HCEC 1CT (cell line): ENCODE measurements at regions not wholly inside any gene's neighbourhood (a gene's known extent, or its start where the extent isn't known, plus 50 kb on each side); places are given as distances from the start of the nearest gene placed in this dataset.
"Not testable (repeated sequence)": the region's sequence is repeated elsewhere in the genome, so short reads cannot be mapped to it uniquely, and the experiment has no call there.

Source experiments
- DNase-seq: peaks from one replicate; pipeline ENCODE4 v3.0.0-alpha.2; 2017

DNA sequence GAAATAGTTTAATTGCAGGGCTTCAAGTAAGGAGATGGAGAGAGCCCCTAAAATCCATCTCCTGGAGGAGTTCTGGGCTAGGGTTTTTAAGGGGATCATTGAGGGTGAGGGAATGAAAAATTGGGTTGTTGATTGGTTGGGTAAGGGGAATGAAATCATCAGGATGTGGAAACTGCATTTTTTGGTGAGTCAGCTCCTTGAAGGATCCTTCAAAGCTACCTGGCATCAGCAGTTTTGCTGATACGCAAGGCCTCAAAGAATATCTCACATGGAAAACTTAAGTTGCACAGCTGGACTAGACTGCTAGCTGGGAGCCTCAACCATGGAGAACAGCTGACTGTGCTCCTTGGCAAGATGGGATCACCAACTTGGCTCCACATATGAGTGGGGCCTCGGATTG is 136.7 kb downstream of the FGF10 start:
- DNase-seq = no peak

DNA sequence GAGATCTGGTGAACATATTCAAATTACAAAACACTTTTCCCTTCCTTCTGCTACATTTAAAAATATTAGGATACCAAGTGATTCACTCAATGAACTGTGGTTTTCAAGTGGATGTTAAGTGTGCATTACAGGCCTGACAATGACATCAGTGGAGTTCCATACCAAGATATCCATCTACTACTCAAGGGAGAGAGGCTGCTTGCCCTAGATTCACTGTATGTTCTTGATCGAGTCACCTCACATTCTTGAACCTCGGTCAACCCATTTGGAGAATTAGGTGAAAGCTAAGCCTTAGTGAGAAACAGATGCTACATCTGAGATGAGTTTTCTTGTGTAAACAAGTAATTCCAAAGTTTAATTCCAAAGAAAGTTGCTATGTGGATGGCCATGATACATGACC is 142.2 kb downstream of the FGF10 start:
- no peak for DNase-seq

GRCh38 chr5:44245935-44246334 is 143.3 kb downstream of the FGF10 start:
- DNase-seq = no peak

DNA sequence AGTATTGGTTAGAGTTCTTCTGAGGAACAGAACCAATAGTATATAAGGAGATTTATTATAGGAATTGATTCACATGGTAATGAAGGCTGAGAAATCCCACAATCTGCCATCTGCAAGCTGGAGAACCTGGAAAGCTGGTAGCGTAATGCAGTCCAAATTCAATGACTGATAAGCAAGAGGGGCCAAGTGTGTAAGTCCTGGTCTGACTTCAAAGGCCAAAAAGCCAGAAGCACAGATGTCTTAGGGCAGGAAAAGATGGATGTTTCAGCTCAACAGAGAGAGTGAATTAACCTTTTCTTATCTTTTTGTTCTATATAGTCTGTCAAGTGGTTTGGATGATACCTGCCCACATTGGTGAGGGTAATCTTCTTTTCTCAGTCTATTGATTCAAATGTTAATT is 146.4 kb downstream of the FGF10 start:
- DNase-seq = no peak

- no peak for DNase-seq
These were observed 153.2 kb downstream of the FGF10 start for GRCh38 chr5:44236040-44236439.

GRCh38 chr5:44233691-44234090 is 155.5 kb downstream of the FGF10 start:
- DNase-seq = no peak

DNA sequence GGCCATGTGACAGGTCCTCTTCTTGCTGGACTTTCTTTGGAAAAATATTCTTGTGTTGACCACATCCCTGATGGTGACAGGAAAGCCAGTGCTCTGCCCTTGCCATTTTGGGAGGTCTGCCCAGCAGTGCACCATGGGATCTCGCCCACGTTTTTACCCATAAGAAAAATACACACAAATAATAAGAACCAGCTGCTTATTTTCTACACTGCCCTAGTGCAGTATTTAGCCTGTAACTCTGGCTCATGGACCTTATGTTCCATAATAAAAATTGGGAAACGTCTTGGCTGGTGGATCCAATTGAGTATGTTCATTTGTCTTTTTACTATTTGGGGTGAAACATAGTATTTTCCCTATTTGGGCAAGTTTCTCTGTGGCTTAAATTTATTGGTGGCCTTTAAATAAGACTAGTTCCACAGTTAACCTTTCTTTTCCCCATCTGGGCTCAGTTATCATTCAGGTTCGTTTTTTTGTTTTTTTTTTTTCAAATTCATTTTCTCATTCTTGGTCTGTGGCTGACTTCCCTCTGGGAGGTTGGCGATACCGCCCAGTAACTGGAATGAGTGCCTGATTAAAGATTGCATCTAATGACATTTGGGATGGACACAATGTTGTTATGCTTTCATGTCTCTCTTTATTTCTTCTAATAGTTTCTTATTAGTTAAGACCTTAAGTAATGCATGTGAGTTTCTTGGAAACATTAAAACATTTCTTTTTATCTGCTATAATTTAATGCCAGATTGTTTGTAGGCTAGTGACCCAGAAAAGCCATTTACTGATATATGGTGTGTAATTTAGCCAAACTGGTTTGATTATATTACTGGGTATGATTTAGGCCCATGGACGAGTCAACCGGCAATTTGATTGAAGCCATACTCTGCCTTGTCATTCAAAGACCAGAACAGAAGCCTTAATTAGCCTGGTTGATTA is 163.7 kb downstream of the FGF10 start:
- no peak for DNase-seq

- no peak for DNase-seq
These were observed 189.8 kb downstream of the FGF10 start for GRCh38 chr5:44199408-44199807.

DNA sequence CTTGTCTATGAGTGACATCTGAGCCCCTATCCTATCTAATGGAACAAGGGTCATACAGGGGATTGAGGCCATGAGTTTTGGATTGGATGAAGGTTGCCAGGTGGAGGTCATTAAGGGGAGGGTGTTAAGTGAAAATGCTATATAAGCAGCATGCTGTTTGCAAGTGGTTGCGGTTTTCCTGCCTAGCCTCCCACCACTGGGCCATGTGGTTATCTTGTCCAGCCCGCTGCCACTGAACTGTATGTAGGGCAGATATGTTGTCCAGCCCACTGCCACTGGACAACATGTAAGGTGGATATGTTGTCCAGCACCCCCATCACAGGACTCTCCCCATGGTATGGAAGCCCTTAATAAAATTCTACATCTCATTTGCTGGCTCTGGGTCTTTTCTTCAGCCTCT is 200.0 kb downstream of the FGF10 start:
- DNase-seq = no peak

- no peak for DNase-seq
These were observed 201.2 kb downstream of the FGF10 start for GRCh38 chr5:44187973-44188372.

- no peak for DNase-seq
These were observed 205.5 kb downstream of the FGF10 start for GRCh38 chr5:44183753-44184152.

DNA sequence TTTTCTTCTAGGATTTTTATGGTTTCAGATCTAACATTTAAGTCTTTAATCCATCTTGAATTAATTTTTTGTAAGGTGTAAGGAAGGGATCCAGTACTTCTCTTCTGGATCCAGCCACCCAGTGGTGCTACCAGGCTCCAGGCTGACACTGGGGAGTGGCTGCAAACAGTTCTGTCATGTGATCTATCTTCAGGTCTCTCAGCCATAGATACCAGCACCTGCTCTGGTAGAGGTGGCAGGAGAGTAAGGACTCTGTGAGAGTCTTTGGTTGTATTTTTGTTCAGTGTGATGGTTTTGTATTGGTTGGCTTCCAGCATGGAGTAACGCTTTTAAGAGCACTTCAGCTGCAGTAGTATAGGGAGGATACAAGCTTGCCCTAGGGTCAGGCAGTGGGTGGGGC is 205.9 kb downstream of the FGF10 start:
- no peak for DNase-seq

DNA sequence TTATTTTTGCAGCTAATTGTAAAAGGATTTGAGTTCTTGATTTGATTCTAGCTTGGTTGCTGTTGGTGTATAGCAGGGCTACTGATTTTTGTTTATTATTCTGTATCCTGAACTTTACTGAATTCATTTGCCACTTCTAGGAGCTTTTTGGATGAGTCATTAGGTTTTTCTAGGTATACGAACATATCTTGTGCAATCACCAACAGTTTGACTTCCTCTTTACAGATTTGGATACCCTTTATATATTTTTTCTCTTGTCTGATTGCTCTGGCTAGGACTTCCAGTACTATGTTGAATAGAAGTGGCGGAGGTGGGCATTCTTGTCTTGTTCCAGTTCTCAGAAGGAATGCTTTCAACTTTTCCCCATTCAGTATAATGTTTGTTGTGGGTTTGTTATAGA is 210.8 kb downstream of the FGF10 start:
- DNase-seq = no peak

- no peak for DNase-seq
These were observed 221.7 kb downstream of the FGF10 start for GRCh38 chr5:44167540-44167939.

- DNase-seq = no peak
These were observed 228.9 kb downstream of the FGF10 start for GRCh38 chr5:44160369-44160768.

GRCh38 chr5:44150075-44150723 is 239.0 kb downstream of the FGF10 start:
- no peak for DNase-seq

- DNase-seq = not testable (repeated sequence)
These were observed 271.3 kb downstream of the FGF10 start for GRCh38 chr5:44117947-44118346.

DNA sequence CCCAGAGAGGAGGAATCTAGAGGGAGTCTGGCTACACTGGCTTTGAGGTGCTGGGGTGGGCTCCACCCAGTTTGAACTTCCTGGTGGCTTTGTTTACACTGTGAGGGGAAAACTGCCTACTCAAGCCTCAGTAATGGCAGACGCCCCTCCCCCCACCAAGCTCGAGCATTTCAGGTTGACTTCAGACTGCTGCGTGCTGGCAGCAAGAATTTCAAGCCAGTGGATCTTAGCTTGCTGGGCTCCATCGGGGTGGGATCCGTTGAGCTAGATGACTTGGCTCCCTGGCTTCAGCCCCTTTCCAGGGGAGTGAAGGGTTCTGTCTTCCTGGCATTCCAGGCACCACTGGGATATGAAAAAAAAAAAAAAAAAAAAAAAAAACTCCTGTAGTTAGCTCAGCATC is 281.0 kb downstream of the FGF10 start:
- DNase-seq = not testable (repeated sequence)

GRCh38 chr5:44099643-44100042 is 289.6 kb downstream of the FGF10 start:
- no peak for DNase-seq

DNA sequence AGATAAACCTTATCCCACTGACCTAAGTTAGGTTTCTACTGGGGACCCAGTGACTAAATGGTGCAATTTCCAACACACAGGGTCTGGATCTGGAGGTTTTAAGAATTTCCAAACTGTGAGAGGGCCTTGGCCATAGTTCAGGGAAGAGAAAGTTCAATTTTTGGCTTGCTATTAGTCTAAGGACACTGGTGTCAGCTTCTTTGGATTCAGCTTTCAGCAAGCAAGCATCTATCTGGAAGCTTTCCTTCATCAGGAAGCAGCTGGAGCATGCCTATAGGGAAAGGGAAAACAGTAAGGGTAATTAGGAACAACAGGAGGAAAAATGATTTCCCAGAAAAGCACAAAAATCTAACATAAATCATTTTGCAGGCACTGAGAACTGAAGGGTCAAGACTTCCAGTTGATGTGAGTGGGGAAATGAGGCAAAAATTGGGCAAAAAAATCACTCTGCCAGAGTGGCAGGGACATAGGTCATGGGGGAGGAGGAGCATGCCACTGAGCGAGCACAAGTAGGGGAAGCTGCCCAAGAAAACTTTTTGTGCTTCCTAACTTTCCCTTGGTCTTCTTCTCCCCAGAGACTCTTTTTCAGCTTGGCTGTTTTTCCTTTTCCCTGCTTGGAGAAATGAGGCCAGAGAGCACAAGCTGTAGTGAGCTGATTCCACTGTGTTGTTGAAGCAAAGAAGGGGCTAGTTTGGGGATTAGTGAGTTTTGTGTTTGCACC is 299.6 kb downstream of the FGF10 start:
- no peak for DNase-seq

DNA sequence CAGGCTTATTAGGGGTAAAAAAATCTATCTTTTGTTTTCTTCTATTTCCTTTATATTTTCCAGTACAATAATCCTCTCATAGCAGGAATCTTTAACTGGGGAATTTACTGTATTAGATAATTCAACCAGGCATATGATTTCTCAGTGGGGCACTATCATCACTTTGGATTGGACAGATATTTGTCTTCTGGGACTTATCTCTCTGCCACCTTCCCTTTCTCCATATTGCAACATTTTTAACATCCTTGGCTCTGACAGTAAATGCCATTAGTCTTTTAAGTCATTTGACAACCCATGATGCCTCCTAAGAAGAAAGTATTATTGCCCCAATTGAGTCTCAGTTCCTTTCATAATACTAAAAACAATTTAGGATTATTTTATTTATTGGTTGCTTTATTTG is 304.1 kb downstream of the FGF10 start:
- DNase-seq = no peak

DNA sequence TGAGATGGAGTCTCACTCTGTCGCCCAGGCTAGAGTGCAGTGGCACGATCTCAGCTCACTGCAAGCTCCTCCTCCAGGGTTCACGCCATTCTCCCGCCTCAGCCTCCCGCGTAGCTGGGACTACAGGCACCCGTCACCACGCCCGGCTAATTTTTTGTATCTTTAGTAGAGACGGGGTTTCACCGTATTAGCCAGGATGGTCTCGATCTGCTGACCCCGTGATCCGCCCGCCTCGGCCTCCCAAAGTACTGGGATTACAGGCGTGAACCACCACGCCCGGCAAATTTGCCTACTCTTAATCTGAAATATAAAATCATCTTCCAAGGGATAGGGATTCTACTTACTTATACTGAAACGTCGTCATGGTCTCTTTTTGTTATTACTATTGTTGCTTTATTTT is 314.7 kb downstream of the FGF10 start:
- DNase-seq = not testable (repeated sequence)

DNA sequence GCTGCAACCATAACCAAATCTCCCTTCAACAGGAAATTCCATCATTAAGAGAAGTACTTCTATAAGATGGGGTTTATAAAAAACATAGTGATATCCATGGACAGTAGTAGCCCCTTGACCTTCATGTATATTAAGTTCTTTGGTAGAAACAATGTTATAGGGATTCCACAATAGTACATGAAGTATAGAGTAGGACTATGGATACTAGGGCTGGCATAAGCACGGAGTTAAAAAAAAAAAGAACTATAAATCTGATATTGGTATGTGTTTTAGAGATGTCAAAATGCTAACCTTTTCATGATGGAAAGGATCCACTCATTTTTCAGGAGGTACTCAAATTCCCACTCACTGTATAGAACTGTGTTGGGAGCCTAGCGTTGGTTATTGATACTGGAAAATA is 337.6 kb downstream of the FGF10 start:
- DNase-seq = peak; percentile 19
